ENCODE measurements at regions not wholly inside any gene's neighbourhood (a gene's known extent, or its start where the extent isn't known, plus 50 kb on each side); places are given as distances from the start of the nearest gene placed in this dataset.

DNA sequence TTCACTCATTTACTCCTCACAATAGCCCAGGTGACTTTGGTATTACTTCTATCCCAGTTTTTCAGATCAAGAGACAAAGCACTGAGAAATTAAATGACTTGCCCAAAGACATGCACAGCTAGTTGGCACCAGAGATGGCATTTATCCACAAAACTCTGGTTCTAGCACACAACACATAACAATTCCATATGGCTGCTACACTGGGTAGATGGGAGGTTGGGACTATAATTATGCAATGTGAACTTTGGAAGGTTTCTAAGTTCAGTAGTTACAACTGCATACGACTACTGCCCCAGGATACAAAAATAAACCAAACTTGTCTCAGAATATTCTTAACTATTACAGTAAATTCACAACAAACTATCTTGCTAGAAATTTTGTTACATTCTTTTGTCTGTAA, 54.2 kb upstream of the MLIP start:
- TF ChIP-seq, protein P1, sequence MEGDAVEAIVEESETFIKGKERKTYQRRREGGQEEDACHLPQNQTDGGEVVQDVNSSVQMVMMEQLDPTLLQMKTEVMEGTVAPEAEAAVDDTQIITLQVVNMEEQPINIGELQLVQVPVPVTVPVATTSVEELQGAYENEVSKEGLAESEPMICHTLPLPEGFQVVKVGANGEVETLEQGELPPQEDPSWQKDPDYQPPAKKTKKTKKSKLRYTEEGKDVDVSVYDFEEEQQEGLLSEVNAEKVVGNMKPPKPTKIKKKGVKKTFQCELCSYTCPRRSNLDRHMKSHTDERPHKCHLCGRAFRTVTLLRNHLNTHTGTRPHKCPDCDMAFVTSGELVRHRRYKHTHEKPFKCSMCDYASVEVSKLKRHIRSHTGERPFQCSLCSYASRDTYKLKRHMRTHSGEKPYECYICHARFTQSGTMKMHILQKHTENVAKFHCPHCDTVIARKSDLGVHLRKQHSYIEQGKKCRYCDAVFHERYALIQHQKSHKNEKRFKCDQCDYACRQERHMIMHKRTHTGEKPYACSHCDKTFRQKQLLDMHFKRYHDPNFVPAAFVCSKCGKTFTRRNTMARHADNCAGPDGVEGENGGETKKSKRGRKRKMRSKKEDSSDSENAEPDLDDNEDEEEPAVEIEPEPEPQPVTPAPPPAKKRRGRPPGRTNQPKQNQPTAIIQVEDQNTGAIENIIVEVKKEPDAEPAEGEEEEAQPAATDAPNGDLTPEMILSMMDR (IDR thresholded peaks at IDR 0.05), result no peak
- TF ChIP-seq POLR2A (IDR thresholded peaks at IDR 0.05) (no peak), EP300 (IDR thresholded peaks at IDR 0.05) (no peak)
